Spleen (tissue), 11 donors: ENCODE measurements at regions not wholly inside any gene's neighbourhood (a gene's known extent, or its start where the extent isn't known, plus 50 kb on each side); places are given as distances from the start of the nearest gene placed in this dataset.

Source experiments
- DNase-seq: peaks from one replicate; pipeline ENCODE4 v3.0.0-alpha.2; 2020
- H3K27ac ChIP-seq, 8 donors: fragments of 200-600 bp; sonication (generic) in 7 of 8; 1 replicate in 4 of 8; 2 replicates in 4 of 8; pipeline versions ENCODE4 v1.5.0 to v1.8.0; 2016 to 2021; ENCODE audit warnings: inconsistent platforms in 4 of 8, mild to moderate bottlenecking in 4 of 8, moderate library complexity in 1 of 8
- H3K27me3 ChIP-seq, 7 donors: fragments of 200-600 bp; sonication (generic) in 6 of 7; replicated peaks in 1 of 7; 1 replicate in 4 of 7; 2 replicates in 3 of 7; pipeline versions ENCODE4 v1.5.0 to v1.8.0; 2016 to 2021; ENCODE audit warnings: inconsistent platforms in 3 of 7, mild to moderate bottlenecking in 1 of 7
- H3K36me3 ChIP-seq, 6 donors: fragments of 200-600 bp; sonication (generic) in 5 of 6; 1 replicate in 4 of 6; 2 replicates in 2 of 6; pipeline versions ENCODE4 v1.5.0 to v1.8.0; 2016 to 2021; ENCODE audit warnings: inconsistent platforms in 2 of 6
- H3K4me1 ChIP-seq, 6 donors: fragments of 200-600 bp; sonication (generic) in 5 of 6; 1 replicate in 3 of 6; 2 replicates in 3 of 6; pipeline versions ENCODE4 v1.5.0 to v1.8.0; 2016 to 2021; ENCODE audit warnings: inconsistent platforms in 3 of 6
- H3K4me3 ChIP-seq, 8 donors: fragments of 200-600 bp; sonication (generic) in 7 of 8; 1 replicate in 4 of 8; 2 replicates in 4 of 8; pipeline versions ENCODE4 v1.5.0 to v1.8.0; 2016 to 2021; ENCODE audit warnings: inconsistent platforms in 4 of 8, mild to moderate bottlenecking in 4 of 8, moderate library complexity in 2 of 8
- H3K9me3 ChIP-seq, 8 donors: fragments of 200-600 bp; sonication (generic) in 7 of 8; 1 replicate in 4 of 8; 2 replicates in 4 of 8; pipeline versions ENCODE4 v1.5.0 to v1.8.0; 2016 to 2021; ENCODE audit warnings: inconsistent platforms in 4 of 8
- CTCF ChIP-seq, 11 experiments: fragments of 200-600 bp in 7 of 11; fragments of 450-650 bp in 4 of 11; sonication (generic) in 4 of 11; IDR thresholded peaks in 8 of 11; conservative IDR thresholded peaks in 3 of 11; 1 replicate in 7 of 11; 2 replicates in 4 of 11; pipeline versions ENCODE4 v1.4.0 to v1.8.0; 2016 to 2021; ENCODE audit warnings: antibody characterized with exemption in 11 of 11, inconsistent platforms in 4 of 11, mild to moderate bottlenecking in 1 of 11
- POLR2A ChIP-seq, 3 donors: fragments of 450-650 bp; IDR thresholded peaks; one replicate each; pipeline ENCODE4 v1.5.1; 2017; ENCODE audit warnings: antibody characterized with exemption in 3 of 3, mild to moderate bottlenecking in 1 of 3
- POLR2AphosphoS5 ChIP-seq, 3 donors: sonication (generic); formaldehyde crosslinking; IDR thresholded peaks; one replicate each; pipeline ENCODE4 v1.5.1; 2017; ENCODE audit warnings: antibody characterized with exemption in 3 of 3
- WGBS, 5 donors: extraction: QIAGEN DNeasy Blood & Tissue Kit in 3 of 5; methylation state at CpG; one replicate each; pipeline versions ENCODE4 v1.1.5 to v1.1.7; 2013 to 2018; 5-methylcytosine and 5-hydroxymethylcytosine counted together
- intact Hi-C: fragments of 100-400 bp; cut with DNase I; formaldehyde crosslinking; loops from one replicate; pipeline ENCODE4 v1.15.0; 2023; ENCODE audit warnings: low total_unique reads
- donor health status: healthy with polysubstance abuse.
- donor health status: DM: no; HTN: no; CAD: no; lungs with moderate emphysema.
- donor health status: DM: no; HTN: no; CAD: no.
- donor health status: Bipolar disorder and iron deficiency.
- donor health status: healthy.
- donor health status: DM: no; HTN: no; CAD: no.
- donor health status: DM: yes; HTN: yes; CAD: no.

DNA sequence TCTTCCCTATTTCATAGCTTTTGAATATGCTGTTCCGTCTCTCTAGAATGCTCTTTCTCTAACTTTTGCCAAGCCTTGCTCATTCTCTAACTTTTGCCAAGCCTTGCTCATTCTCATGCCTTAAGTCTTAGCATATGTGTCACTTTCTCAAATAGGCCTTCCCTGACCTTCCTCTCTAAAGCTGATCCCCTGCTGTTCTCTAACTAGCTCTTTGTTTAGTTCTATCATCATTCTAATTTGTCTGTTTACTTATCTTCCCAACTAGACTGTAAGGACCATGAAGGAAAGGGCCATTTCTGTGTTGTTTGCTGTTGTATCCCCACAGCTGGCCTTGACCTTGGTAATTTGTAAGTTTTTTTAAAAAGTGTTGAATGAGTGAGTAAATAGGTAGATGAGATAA lies 71.1 kb downstream of the ZNF641 start:
- peak overlapping the region in 6 of 8 donors; percentile 49 to 89 (median 68) for H3K27ac ChIP-seq
- intact Hi-C loops: no loop called here
- peak overlapping the region in 1 of 8 donors; percentile 34 for H3K4me3 ChIP-seq
- peaks cover 0 to 5% (median 0%) of the 10 kb centered on the region in 7 donors for H3K27me3 ChIP-seq
- no peaks in the 10 kb centered on the region for H3K4me1 ChIP-seq
- H3K9me3 ChIP-seq: peaks cover 0 to 17% (median 8%) of the 10 kb centered on the region in 8 donors
- 74 to 93% (median 86%) methylated on average over 1 of the region's 1 CpG for WGBS, 5 donors
- DNase-seq: no peak
- no peaks in the 10 kb centered on the region for H3K36me3 ChIP-seq
- no peak for TF ChIP-seq POLR2AphosphoS5 (IDR thresholded peaks at IDR 0.05)
- no peak for TF ChIP-seq CTCF (IDR thresholded peaks at IDR 0.05 in 8 of 11, conservative IDR thresholded peaks at IDR 0.05 in 3 of 11)
- TF ChIP-seq POLR2A (IDR thresholded peaks at IDR 0.05): no peak

- Histone ChIP-seq H3K9me3 (peaks cover 0 to 17% (median 8%) of the 10 kb centered on the region in 8 donors), H3K4me1 (no peaks in the 10 kb centered on the region), H3K36me3 (no peaks in the 10 kb centered on the region), H3K27ac (peak overlapping the region in 6 of 8 donors; percentile 49 to 89 (median 68)), H3K27me3 (peaks cover 0 to 5% (median 0%) of the 10 kb centered on the region in 7 donors), H3K4me3 (peak overlapping the region in 1 of 8 donors; percentile 1)
- intact Hi-C loops: no loop called here
- no peak for TF ChIP-seq POLR2AphosphoS5 (IDR thresholded peaks at IDR 0.05)
- TF ChIP-seq CTCF (IDR thresholded peaks at IDR 0.05 in 8 of 11, conservative IDR thresholded peaks at IDR 0.05 in 3 of 11): peak in 2 of 11 experiments; percentile 20 to 22
- no peak for TF ChIP-seq POLR2A (IDR thresholded peaks at IDR 0.05)
- DNase-seq: no peak
Measured at GRCh38 chr12:48279101-48279500, 71.6 kb downstream of the ZNF641 start.

GRCh38 chr12:48276621-48277020 lies 73.5 kb upstream of the OR10AD1 start:
- no peak overlapping the region for H3K27ac ChIP-seq
- no peaks in the 10 kb centered on the region for H3K4me1 ChIP-seq
- H3K4me3 ChIP-seq: no peak overlapping the region
- no peaks in the 10 kb centered on the region for H3K36me3 ChIP-seq
- 70 to 83% (median 75%) methylated on average over 2 of the region's 2 CpGs for WGBS, 5 donors
- DNase-seq: no peak
- no peak for TF ChIP-seq POLR2AphosphoS5 (IDR thresholded peaks at IDR 0.05)
- no peak for TF ChIP-seq CTCF (IDR thresholded peaks at IDR 0.05 in 8 of 11, conservative IDR thresholded peaks at IDR 0.05 in 3 of 11)
- no peak for TF ChIP-seq POLR2A (IDR thresholded peaks at IDR 0.05)
- intact Hi-C loops: no loop called here
- no peaks in the 10 kb centered on the region for H3K27me3 ChIP-seq
- peaks cover 0 to 17% (median 8%) of the 10 kb centered on the region in 8 donors for H3K9me3 ChIP-seq

GRCh38 chr12:48266826-48267225 lies 63.7 kb upstream of the OR10AD1 start:
- H3K9me3 ChIP-seq: no peaks in the 10 kb centered on the region
- no peak overlapping the region for H3K27ac ChIP-seq
- DNase-seq: no peak
- H3K4me1 ChIP-seq: peaks cover 0 to 10% (median 0%) of the 10 kb centered on the region in 6 donors
- H3K4me3 ChIP-seq: no peak overlapping the region
- intact Hi-C loops: no loop called here
- no peaks in the 10 kb centered on the region for H3K27me3 ChIP-seq
- H3K36me3 ChIP-seq: no peaks in the 10 kb centered on the region
- TF ChIP-seq CTCF (IDR thresholded peaks at IDR 0.05 in 8 of 11, conservative IDR thresholded peaks at IDR 0.05 in 3 of 11) (no peak), POLR2AphosphoS5 (IDR thresholded peaks at IDR 0.05) (no peak), POLR2A (IDR thresholded peaks at IDR 0.05) (no peak)
- 91 to 98% (median 95%) methylated on average over 1 of the region's 1 CpG for WGBS, 5 donors
